Breast epithelium (tissue), 3 donors: ENCODE measurements at regions not wholly inside any gene's neighbourhood (a gene's known extent, or its start where the extent isn't known, plus 50 kb on each side); places are given as distances from the start of the nearest gene placed in this dataset.

Experiments
- POLR2AphosphoS5 ChIP-seq, 3 donors: sonication (generic); formaldehyde crosslinking; IDR thresholded peaks; one replicate each; pipeline ENCODE4 v1.6.1; 2017; ENCODE audit warnings: antibody characterized with exemption in 3 of 3
- TF ChIP-seq, protein P1 (sequence below), 3 donors: fragments of 450-650 bp; IDR thresholded peaks; one replicate each; pipeline ENCODE4 v1.5.1; 2016 to 2017; ENCODE audit warnings: antibody characterized with exemption in 3 of 3, mild to moderate bottlenecking in 3 of 3, moderate library complexity in 3 of 3

DNA sequence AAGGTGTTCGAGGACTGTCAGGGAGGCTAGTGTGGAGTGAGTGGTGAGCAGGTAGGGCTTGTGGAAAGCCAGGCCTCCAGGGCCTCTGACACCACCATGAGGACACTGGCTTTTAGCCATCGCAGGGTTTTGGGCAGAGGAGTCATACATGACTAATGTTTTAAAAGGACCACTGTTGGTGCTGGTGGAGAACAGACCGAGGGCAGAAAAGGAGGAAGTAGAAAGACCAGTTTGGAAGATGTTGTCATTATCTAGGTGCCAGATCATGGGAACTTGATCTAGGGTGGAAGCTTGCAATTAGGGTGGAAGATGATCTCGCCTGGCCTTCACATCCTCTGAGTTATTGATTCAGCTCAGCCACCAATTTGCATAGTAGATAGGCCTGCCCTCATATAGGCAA lies 144.2 kb downstream of the C12orf75 start:
- TF ChIP-seq, protein P1, sequence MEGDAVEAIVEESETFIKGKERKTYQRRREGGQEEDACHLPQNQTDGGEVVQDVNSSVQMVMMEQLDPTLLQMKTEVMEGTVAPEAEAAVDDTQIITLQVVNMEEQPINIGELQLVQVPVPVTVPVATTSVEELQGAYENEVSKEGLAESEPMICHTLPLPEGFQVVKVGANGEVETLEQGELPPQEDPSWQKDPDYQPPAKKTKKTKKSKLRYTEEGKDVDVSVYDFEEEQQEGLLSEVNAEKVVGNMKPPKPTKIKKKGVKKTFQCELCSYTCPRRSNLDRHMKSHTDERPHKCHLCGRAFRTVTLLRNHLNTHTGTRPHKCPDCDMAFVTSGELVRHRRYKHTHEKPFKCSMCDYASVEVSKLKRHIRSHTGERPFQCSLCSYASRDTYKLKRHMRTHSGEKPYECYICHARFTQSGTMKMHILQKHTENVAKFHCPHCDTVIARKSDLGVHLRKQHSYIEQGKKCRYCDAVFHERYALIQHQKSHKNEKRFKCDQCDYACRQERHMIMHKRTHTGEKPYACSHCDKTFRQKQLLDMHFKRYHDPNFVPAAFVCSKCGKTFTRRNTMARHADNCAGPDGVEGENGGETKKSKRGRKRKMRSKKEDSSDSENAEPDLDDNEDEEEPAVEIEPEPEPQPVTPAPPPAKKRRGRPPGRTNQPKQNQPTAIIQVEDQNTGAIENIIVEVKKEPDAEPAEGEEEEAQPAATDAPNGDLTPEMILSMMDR (IDR thresholded peaks at IDR 0.05), result no peak
- TF ChIP-seq POLR2AphosphoS5 (IDR thresholded peaks at IDR 0.05), result no peak
